H1 (cell line): ENCODE measurements at regions not wholly inside any gene's neighbourhood (a gene's known extent, or its start where the extent isn't known, plus 50 kb on each side); places are given as distances from the start of the nearest gene placed in this dataset.
"Not testable (repeated sequence)": the region's sequence is repeated elsewhere in the genome, so short reads cannot be mapped to it uniquely, and the experiment has no call there.

Experiments
- CTCF ChIA-PET: fragments of 300-600 bp; sonication (Branson Sonifier 250); formaldehyde crosslinking; loops from one replicate; lab custom pipeline; 2021; ENCODE audit not compliant: partially characterized antibody; lab: Charles Lee
- POLR2A ChIA-PET: fragments of 300-600 bp; sonication (Branson Sonifier 250); formaldehyde crosslinking; loops from one replicate; lab custom pipeline; 2021; ENCODE audit warnings: inconsistent platforms; ENCODE audit not compliant: partially characterized antibody; lab: Charles Lee
- DNase-seq, 2 experiments: peaks; one replicate each; pipeline versions ENCODE4 v3.0.0 to v3.0.0-alpha.2; 2010 to 2022; ENCODE audit warnings: low spot score in 2 of 2, low read depth in 1 of 2, mixed read lengths in 1 of 2
- FAIRE-seq: peaks from 2 replicates; lab custom pipeline; 2011; peaks lifted over from hg19 to GRCh38; lab: Jason Lieb, UNC
- H2AFZ ChIP-seq: 2 replicates; pipeline ENCODE4 v1.8.1; 2012; ENCODE audit warnings: low read length, inconsistent platforms
- H2AK5ac ChIP-seq: 2 replicates; pipeline ENCODE4 v1.6.1; 2013; ENCODE audit warnings: low read depth, low read length
- H2BK120ac ChIP-seq: replicated peaks from 2 replicates; pipeline ENCODE3; 2013; ENCODE audit warnings: low read depth, low read length, inconsistent platforms
- H2BK12ac ChIP-seq: 2 replicates; pipeline ENCODE4 v1.6.1; 2013; ENCODE audit warnings: low read depth, low read length
- H2BK15ac ChIP-seq: 2 replicates; pipeline ENCODE4 v1.6.1; 2013; ENCODE audit warnings: low read length
- H2BK20ac ChIP-seq: 2 replicates; pipeline ENCODE4 v1.6.1; 2013; ENCODE audit warnings: low read length
- H2BK5ac ChIP-seq: 2 replicates; pipeline ENCODE4 v1.6.1; 2013; ENCODE audit warnings: low read depth, low read length
- H3K14ac ChIP-seq: 2 replicates; pipeline ENCODE4 v1.6.1; 2013; ENCODE audit warnings: inconsistent platforms; ENCODE audit not compliant: insufficient read length
- H3K18ac ChIP-seq: 2 replicates; pipeline ENCODE4 v1.6.1; 2013; ENCODE audit warnings: low read length; ENCODE audit errors: extremely low read depth
- H3K23ac ChIP-seq: 2 replicates; pipeline ENCODE4 v1.6.1; 2013; ENCODE audit warnings: inconsistent platforms; ENCODE audit not compliant: insufficient read length
- H3K23me2 ChIP-seq: 2 replicates; pipeline ENCODE4 v1.6.1; 2013; ENCODE audit warnings: low read depth, low read length
- H3K27ac ChIP-seq: 2 replicates; pipeline ENCODE4 v1.6.1; 2011; ENCODE audit warnings: low read depth, low read length, inconsistent platforms
- H3K27me3 ChIP-seq, 4 experiments: replicated peaks in 1 of 4; 1 replicate in 1 of 4; 2 replicates in 3 of 4; pipeline versions ENCODE4 v1.6.1 to v1.8.1; 2011 to 2013; ENCODE audit warnings: low read length in 3 of 4, mild to moderate bottlenecking in 3 of 4, inconsistent platforms in 2 of 4, mixed read lengths in 2 of 4, moderate library complexity in 1 of 4; ENCODE audit not compliant: control insufficient read depth in 3 of 4, insufficient read depth in 3 of 4; ENCODE audit errors: extremely low read depth in 1 of 4
- H3K36me3 ChIP-seq, 4 experiments: 2 replicates each; pipeline versions ENCODE4 v1.6.1 to v1.8.1; 2011 to 2013; ENCODE audit warnings: mild to moderate bottlenecking in 4 of 4, low read length in 3 of 4, moderate library complexity in 2 of 4, control low read depth in 1 of 4, inconsistent platforms in 1 of 4; ENCODE audit not compliant: insufficient read depth in 4 of 4, control insufficient read depth in 2 of 4
- H3K4ac ChIP-seq: replicated peaks from 2 replicates; pipeline ENCODE3; 2013; ENCODE audit warnings: low read length, low read depth, mixed read lengths, inconsistent platforms; ENCODE audit not compliant: insufficient read length
- H3K4me1 ChIP-seq, 4 experiments: replicated peaks in 1 of 4; 1 replicate in 1 of 4; 2 replicates in 3 of 4; pipeline versions ENCODE4 v1.6.1 to v1.8.1; 2011 to 2013; ENCODE audit warnings: low read length in 3 of 4, inconsistent platforms in 2 of 4, mixed read lengths in 1 of 4; ENCODE audit not compliant: insufficient read depth in 4 of 4, control insufficient read depth in 3 of 4
- H3K4me2 ChIP-seq, 2 experiments: 2 replicates each; pipeline versions ENCODE4 v1.6.1 to v1.8.1; 2011 to 2013; ENCODE audit warnings: low read depth in 2 of 2, low read length in 2 of 2, control low read depth in 1 of 2, inconsistent platforms in 1 of 2, mild to moderate bottlenecking in 1 of 2; ENCODE audit not compliant: insufficient read depth in 1 of 2
- H3K4me3 ChIP-seq, 4 experiments: fragments of 200-600, 300-600 bp in 1 of 4; sonication (generic), shearing (Covaris generic), sonication (Bioruptor Twin) in 1 of 4; 2 replicates each; pipeline versions ENCODE4 v1.5.1 to v1.8.1; 2011 to 2016; ENCODE audit warnings: low read length in 4 of 4, low read depth in 3 of 4, control low read depth in 2 of 4, inconsistent platforms in 2 of 4, mild to moderate bottlenecking in 2 of 4, mixed read lengths in 1 of 4, moderate library complexity in 1 of 4; ENCODE audit not compliant: insufficient read depth in 2 of 4; ENCODE audit errors: extremely low read depth in 1 of 4
- H3K56ac ChIP-seq: replicated peaks from 2 replicates; pipeline ENCODE3; 2013; ENCODE audit warnings: low read depth, mild to moderate bottlenecking, mixed read lengths, low read length, inconsistent platforms; ENCODE audit not compliant: insufficient read length
- H3K79me1 ChIP-seq: 2 replicates; pipeline ENCODE4 v1.6.1; 2013; ENCODE audit warnings: low read depth, low read length, control low read depth
- H3K79me2 ChIP-seq, 2 experiments: 2 replicates each; pipeline versions ENCODE4 v1.6.1 to v1.8.1; 2012 to 2013; ENCODE audit warnings: low read length in 2 of 2, mild to moderate bottlenecking in 2 of 2, inconsistent platforms in 1 of 2; ENCODE audit not compliant: insufficient read depth in 2 of 2, control insufficient read depth in 1 of 2
- H3K9ac ChIP-seq, 4 experiments: replicated peaks in 1 of 4; 1 replicate in 1 of 4; 2 replicates in 3 of 4; pipeline versions ENCODE4 v1.6.1 to v1.8.1; 2011 to 2013; ENCODE audit warnings: low read depth in 3 of 4, low read length in 3 of 4, control low read depth in 2 of 4, mild to moderate bottlenecking in 2 of 4, moderate library complexity in 2 of 4, inconsistent platforms in 1 of 4; ENCODE audit errors: extremely low read depth in 1 of 4
- H3K9me3 ChIP-seq, 2 experiments: 2 replicates each; pipeline versions ENCODE4 v1.6.1 to v1.8.1; 2012 to 2013; ENCODE audit warnings: mild to moderate bottlenecking in 2 of 2, moderate library complexity in 2 of 2, control low read depth in 1 of 2, inconsistent platforms in 1 of 2, low read depth in 1 of 2, low read length in 1 of 2, mixed read lengths in 1 of 2; ENCODE audit not compliant: insufficient read depth in 2 of 2
- H4K20me1 ChIP-seq, 2 experiments: replicated peaks in 1 of 2; 2 replicates each; pipeline versions ENCODE3 to v1.8.1; 2011 to 2013; ENCODE audit warnings: inconsistent platforms in 2 of 2, low read length in 2 of 2, mild to moderate bottlenecking in 1 of 2; ENCODE audit not compliant: insufficient read depth in 2 of 2, control insufficient read depth in 1 of 2
- H4K5ac ChIP-seq: 2 replicates; pipeline ENCODE4 v1.6.1; 2013; ENCODE audit warnings: low read length, low read depth, mixed read lengths, inconsistent platforms; ENCODE audit not compliant: insufficient read length
- H4K8ac ChIP-seq: 2 replicates; pipeline ENCODE4 v1.8.0; 2013; ENCODE audit warnings: mild to moderate bottlenecking, moderate library complexity, low read length, inconsistent platforms; ENCODE audit not compliant: insufficient read depth; ENCODE audit errors: extremely low read depth
- H4K91ac ChIP-seq: replicated peaks from 2 replicates; pipeline ENCODE3; 2013; ENCODE audit warnings: low read length, mixed read lengths, inconsistent platforms; ENCODE audit not compliant: insufficient read length
- WGBS, 2 experiments: shearing (Covaris generic) in 1 of 2; methylation state at CpG; one replicate each; pipeline versions ENCODE4 v1.1.6 to v1.1.7; 2013 to 2015; ENCODE audit warnings: low lambda C conversion rate in 2 of 2, mixed read lengths in 2 of 2, inconsistent platforms in 1 of 2, low coverage in 1 of 2, missing lambda C conversion rate in 1 of 2; ENCODE audit not compliant: insufficient replicate concordance in 2 of 2, insufficient coverage in 1 of 2, insufficient read length in 1 of 2; ENCODE audit errors: extremely low coverage in 1 of 2, missing lambda C conversion rate in 1 of 2; 5-methylcytosine and 5-hydroxymethylcytosine counted together

- H3K14ac ChIP-seq, H4K91ac ChIP-seq, DNase-seq, H3K56ac ChIP-seq, H3K27ac ChIP-seq, H2BK15ac ChIP-seq, H3K27me3 ChIP-seq, H2AFZ ChIP-seq, H3K36me3 ChIP-seq, FAIRE-seq, H3K4me2 ChIP-seq, H2AK5ac ChIP-seq, CTCF ChIA-PET, H2BK20ac ChIP-seq, H4K8ac ChIP-seq, H3K9ac ChIP-seq, H2BK120ac ChIP-seq, H3K9me3 ChIP-seq, H3K4me3 ChIP-seq, H2BK12ac ChIP-seq, H4K20me1 ChIP-seq, H3K4ac ChIP-seq, H3K79me2 ChIP-seq, H3K23me2 ChIP-seq, H3K18ac ChIP-seq, H2BK5ac ChIP-seq, H3K79me1 ChIP-seq, POLR2A ChIA-PET, H4K5ac ChIP-seq, H3K4me1 ChIP-seq, H3K23ac ChIP-seq: not testable (repeated sequence)
- no CpG with 5 or more reads among the region's 1 CpG for WGBS, 2 experiments
Observed at GRCh38 chrX:91563127-91563526, 128.5 kb downstream of the PABPC5 start.
